Right atrium auricular region (tissue), 2 donors: ENCODE measurements at regions not wholly inside any gene's neighbourhood (a gene's known extent, or its start where the extent isn't known, plus 50 kb on each side); places are given as distances from the start of the nearest gene placed in this dataset.

ENCODE experiments used
- DNase-seq: peaks from one replicate; pipeline ENCODE4 v3.0.0-alpha.2; 2019; ENCODE audit warnings: low spot score
- H3K27ac ChIP-seq, 2 donors: fragments of 200-600 bp; sonication (generic); 1 replicate in 1 of 2; 2 replicates in 1 of 2; pipeline ENCODE4 v1.5.1; 2016 to 2019
- H3K27me3 ChIP-seq, 2 donors: fragments of 200-600 bp; sonication (generic); one replicate each; pipeline versions ENCODE4 v1.5.1 to v1.6.0; 2017 to 2019
- H3K36me3 ChIP-seq: fragments of 200-600 bp; sonication (generic); one replicate; pipeline ENCODE4 v1.5.1; 2016
- H3K4me1 ChIP-seq, 2 donors: fragments of 200-600 bp; sonication (generic); one replicate each; pipeline versions ENCODE4 v1.5.1 to v1.6.0; 2017 to 2019
- H3K4me3 ChIP-seq, 2 donors: fragments of 200-600 bp; sonication (generic); 1 replicate in 1 of 2; 2 replicates in 1 of 2; pipeline ENCODE4 v1.5.1; 2017 to 2019; ENCODE audit warnings: mild to moderate bottlenecking in 1 of 2, moderate library complexity in 1 of 2
- H3K9me3 ChIP-seq, 2 donors: fragments of 200-600 bp; sonication (generic); one replicate each; pipeline ENCODE4 v1.5.1; 2019
- CTCF ChIP-seq, 2 donors: fragments of 200-600 bp; sonication (generic); IDR thresholded peaks; one replicate each; pipeline ENCODE4 v1.5.1; 2019; ENCODE audit warnings: antibody characterized with exemption in 2 of 2

- Histone ChIP-seq H3K36me3 (no peaks in the 10 kb centered on the region), H3K27ac (no peak overlapping the region), H3K9me3 (no peaks in the 10 kb centered on the region), H3K4me3 (no peak overlapping the region), H3K27me3 (no peaks in the 10 kb centered on the region), H3K4me1 (no peaks in the 10 kb centered on the region)
- TF ChIP-seq CTCF (IDR thresholded peaks at IDR 0.05) = no peak
- no peak for DNase-seq
These were observed 494.9 kb upstream of the MEF2C start for GRCh38 chr5:89377767-89378455.

- Histone ChIP-seq H3K36me3 (no peaks in the 10 kb centered on the region), H3K4me1 (no peaks in the 10 kb centered on the region), H3K9me3 (peaks cover 0 to 4% of the 10 kb centered on the region in 2 donors), H3K27ac (no peak overlapping the region), H3K4me3 (no peak overlapping the region), H3K27me3 (no peaks in the 10 kb centered on the region)
- no peak for TF ChIP-seq CTCF (IDR thresholded peaks at IDR 0.05)
- no peak for DNase-seq
These were observed 492.0 kb upstream of the MEF2C start for GRCh38 chr5:89374818-89375521.

- TF ChIP-seq CTCF (IDR thresholded peaks at IDR 0.05) = no peak
- Histone ChIP-seq H3K27ac (no peak overlapping the region), H3K4me3 (no peak overlapping the region), H3K9me3 (peaks cover 0 to 4% of the 10 kb centered on the region in 2 donors), H3K27me3 (no peaks in the 10 kb centered on the region), H3K36me3 (no peaks in the 10 kb centered on the region), H3K4me1 (no peaks in the 10 kb centered on the region)
- DNase-seq = no peak
These were observed 491.3 kb upstream of the MEF2C start for GRCh38 chr5:89374144-89374784.

- Histone ChIP-seq H3K4me1 (no peaks in the 10 kb centered on the region), H3K27me3 (no peaks in the 10 kb centered on the region), H3K9me3 (peaks cover 0 to 4% of the 10 kb centered on the region in 2 donors), H3K4me3 (no peak overlapping the region), H3K36me3 (no peaks in the 10 kb centered on the region), H3K27ac (no peak overlapping the region)
- DNase-seq = no peak
- TF ChIP-seq CTCF (IDR thresholded peaks at IDR 0.05) = no peak
These were observed 489.2 kb upstream of the MEF2C start for GRCh38 chr5:89372176-89372575.

GRCh38 chr5:89371646-89372045 is 488.7 kb upstream of the MEF2C start:
- Histone ChIP-seq H3K27me3 (no peaks in the 10 kb centered on the region), H3K4me3 (no peak overlapping the region), H3K9me3 (peaks cover 0 to 4% of the 10 kb centered on the region in 2 donors), H3K27ac (no peak overlapping the region), H3K36me3 (no peaks in the 10 kb centered on the region), H3K4me1 (no peaks in the 10 kb centered on the region)
- TF ChIP-seq CTCF (IDR thresholded peaks at IDR 0.05) = no peak
- DNase-seq = no peak
